ENCODE measurements at regions not wholly inside any gene's neighbourhood (a gene's known extent, or its start where the extent isn't known, plus 50 kb on each side); places are given as distances from the start of the nearest gene placed in this dataset.

- Histone ChIP-seq H3K9me3 (no peaks in the 10 kb centered on the region), H3K4me1 (no peaks in the 10 kb centered on the region), H3K27me3 (no peaks in the 10 kb centered on the region), H3K27ac (no peak overlapping the region), H3K4me3 (no peak overlapping the region), H3K36me3 (no peaks in the 10 kb centered on the region)
- TF ChIP-seq CTCF (IDR thresholded peaks at IDR 0.05 in 4 of 5, conservative IDR thresholded peaks at IDR 0.05 in 1 of 5) (no peak), POLR2A (IDR thresholded peaks at IDR 0.05) (no peak)
- no peak for ATAC-seq
- in situ Hi-C loops (cut with MboI; ENCODE audit: low sequenced_read_pairs in 4 of 4) (no loop called here), intact Hi-C loops (cut with DNase I; ENCODE audit: low total_unique reads) (no loop called here)
- DNase-seq: no peak
Measured at GRCh38 chr5:158033724-158034123, 174.8 kb upstream of the CLINT1 start.

- no peaks in the 10 kb centered on the region for H3K9me3 ChIP-seq
- no peak overlapping the region for H3K4me3 ChIP-seq
- DNase-seq: no peak
- ATAC-seq: no peak
- H3K36me3 ChIP-seq: no peaks in the 10 kb centered on the region
- intact Hi-C loops (cut with DNase I; ENCODE audit: low total_unique reads) (no loop called here), in situ Hi-C loops (cut with MboI; ENCODE audit: low sequenced_read_pairs in 4 of 4) (no loop called here)
- H3K27ac ChIP-seq: no peak overlapping the region
- no peak for TF ChIP-seq CTCF (IDR thresholded peaks at IDR 0.05 in 4 of 5, conservative IDR thresholded peaks at IDR 0.05 in 1 of 5)
- TF ChIP-seq POLR2A (IDR thresholded peaks at IDR 0.05): no peak
- no peaks in the 10 kb centered on the region for H3K27me3 ChIP-seq
- H3K4me1 ChIP-seq: no peaks in the 10 kb centered on the region
Measured at GRCh38 chr5:158033076-158033475, 174.1 kb upstream of the CLINT1 start.

GRCh38 chr5:158032246-158032645, 173.3 kb upstream of the CLINT1 start:
- no peaks in the 10 kb centered on the region for H3K36me3 ChIP-seq

DNA sequence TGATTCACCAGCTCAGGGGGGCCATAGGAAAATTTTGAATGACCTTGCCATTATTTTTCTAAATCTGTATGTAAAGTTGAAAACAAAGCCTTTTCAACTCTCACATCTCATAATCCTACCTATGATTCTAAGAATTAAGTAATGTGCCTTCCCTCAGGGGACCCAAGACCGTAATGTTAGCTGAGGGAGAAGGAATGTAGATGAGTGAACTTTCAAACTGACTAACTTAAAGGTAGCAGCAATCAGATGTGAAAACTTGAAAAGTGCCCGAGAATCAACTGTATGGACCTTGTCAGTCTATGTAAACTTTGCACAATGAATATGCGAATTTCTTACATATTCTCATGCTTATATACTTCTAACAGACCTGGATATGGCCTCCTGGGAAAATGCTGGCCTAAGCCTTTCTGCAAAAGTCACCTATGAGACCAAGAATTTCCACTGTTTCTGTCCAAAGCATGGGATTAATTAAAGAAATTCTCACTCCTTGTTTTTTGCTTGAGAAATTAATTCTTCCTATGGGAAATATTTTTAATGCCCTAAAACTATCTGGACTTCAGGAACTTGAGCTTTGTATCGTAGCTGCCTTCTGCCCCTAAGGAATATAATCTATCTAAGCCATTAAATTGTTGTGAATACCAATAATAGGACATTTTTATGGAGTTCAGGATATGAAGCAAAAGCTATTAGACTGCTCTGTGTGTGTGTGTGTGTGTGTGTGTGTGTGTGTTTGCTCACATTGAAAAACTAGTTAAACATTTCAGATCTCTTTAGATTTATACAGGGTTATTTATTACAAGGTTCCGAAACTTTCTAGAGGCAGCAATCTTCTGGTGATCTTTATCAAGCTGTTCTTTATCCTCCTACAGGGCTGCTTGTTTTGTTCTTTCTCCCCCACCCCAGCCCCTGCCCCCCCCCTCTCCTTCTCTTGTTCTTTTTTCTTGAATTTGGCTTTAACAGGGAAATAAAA, 169.1 kb upstream of the CLINT1 start:
- TF ChIP-seq POLR2A (IDR thresholded peaks at IDR 0.05): no peak
- TF ChIP-seq CTCF (IDR thresholded peaks at IDR 0.05 in 4 of 5, conservative IDR thresholded peaks at IDR 0.05 in 1 of 5): no peak
- no peaks in the 10 kb centered on the region for H3K27me3 ChIP-seq
- H3K9me3 ChIP-seq: no peaks in the 10 kb centered on the region
- no peak overlapping the region for H3K27ac ChIP-seq
- H3K4me3 ChIP-seq: no peak overlapping the region
- H3K4me1 ChIP-seq: no peaks in the 10 kb centered on the region
- in situ Hi-C loops (cut with MboI; ENCODE audit: low sequenced_read_pairs in 4 of 4): no loop called here
- ATAC-seq (no peak), DNase-seq (no peak)
- intact Hi-C loops (cut with DNase I; ENCODE audit: low total_unique reads): no loop called here
- no peaks in the 10 kb centered on the region for H3K36me3 ChIP-seq

More at GRCh38 chr5:158032246-158032645, 173.3 kb upstream of the CLINT1 start:
- Histone ChIP-seq H3K9me3 (no peaks in the 10 kb centered on the region), H3K27me3 (no peaks in the 10 kb centered on the region), H3K4me1 (no peaks in the 10 kb centered on the region), H3K4me3 (no peak overlapping the region), H3K27ac (no peak overlapping the region)
- no peak for TF ChIP-seq CTCF (IDR thresholded peaks at IDR 0.05 in 4 of 5, conservative IDR thresholded peaks at IDR 0.05 in 1 of 5)
- no peak for TF ChIP-seq POLR2A (IDR thresholded peaks at IDR 0.05)
- ATAC-seq (no peak), DNase-seq (no peak)
- in situ Hi-C loops (cut with MboI; ENCODE audit: low sequenced_read_pairs in 4 of 4): no loop called here
- intact Hi-C loops (cut with DNase I; ENCODE audit: low total_unique reads): no loop called here

Measured in gastrocnemius medialis (tissue), 4 donors.